ENCODE measurements at regions not wholly inside any gene's neighbourhood (a gene's known extent, or its start where the extent isn't known, plus 50 kb on each side); places are given as distances from the start of the nearest gene placed in this dataset.

DNA sequence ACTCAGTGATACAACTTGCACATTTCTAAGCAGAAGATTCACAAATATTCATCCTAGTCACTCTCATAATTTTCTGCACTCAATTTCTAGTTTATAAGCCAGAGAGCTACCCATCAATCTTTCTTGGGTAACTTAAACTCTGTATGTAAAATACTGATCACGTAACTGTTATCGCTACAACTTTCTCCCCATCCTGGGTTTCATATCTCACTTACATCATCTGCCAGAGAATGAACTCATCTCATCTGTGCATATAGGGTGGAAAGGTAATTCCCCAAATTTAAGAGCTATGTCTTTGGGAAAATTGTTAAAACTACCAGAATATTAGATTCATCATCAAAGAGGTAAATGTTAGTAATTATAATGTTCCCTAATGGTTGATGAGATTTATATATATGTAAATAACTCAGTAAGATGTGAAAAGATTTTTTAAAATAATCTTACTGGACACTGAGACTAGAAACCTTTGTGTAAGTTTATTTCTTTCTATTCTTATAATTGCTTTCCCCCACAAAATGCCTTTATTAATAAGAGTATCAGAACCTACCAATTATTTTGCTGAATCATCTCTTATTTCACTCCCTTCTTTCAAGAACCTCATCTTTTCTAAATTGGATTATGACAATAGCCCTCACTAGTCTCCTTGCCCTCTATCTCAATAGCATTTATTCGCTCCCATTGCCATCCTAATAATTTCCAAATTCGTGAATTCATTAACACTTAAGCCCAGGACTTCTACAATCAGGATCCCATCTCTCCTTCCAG is 729.0 kb downstream of the EPHA4 start:
- Histone ChIP-seq H4K5ac (ENCODE audit: insufficient read length, low read depth, low read length) (no peak overlapping the region), H3K4ac (ENCODE audit: low read depth, low read length) (no peak overlapping the region), H2BK5ac (ENCODE audit: insufficient read length, low read length) (no peak overlapping the region), H3K27ac (ENCODE audit: insufficient read length, low read depth, low read length) (no peak overlapping the region), H3K4me2 (ENCODE audit: insufficient read depth, insufficient read length, low read length) (no peak overlapping the region), H2AK5ac (ENCODE audit: insufficient read length, low read length) (no peak overlapping the region), H3K56ac (ENCODE audit: insufficient read length, low read depth, low read length) (no peak overlapping the region), H2BK20ac (ENCODE audit: low read depth, low read length, poor library complexity, severe bottlenecking) (no peak overlapping the region), H3K18ac (ENCODE audit: insufficient read length, low read depth, low read length) (no peak overlapping the region), H3K79me2 (ENCODE audit: insufficient read depth, low read length) (no peaks in the 10 kb centered on the region), H3K23ac (ENCODE audit: insufficient read length, low read depth, low read length) (no peak overlapping the region), H3K9me3 (ENCODE audit: control insufficient read depth, low read depth, low read length) (no peaks in the 10 kb centered on the region), H3K4me1 (ENCODE audit: insufficient read depth, low read length) (no peaks in the 10 kb centered on the region), H4K8ac (replicated peaks; ENCODE audit: insufficient read length, low read depth, low read length) (no peak overlapping the region), H2AFZ (ENCODE audit: low read length) (no peak overlapping the region), H3K9ac (ENCODE audit: extremely low read depth, insufficient read length, low read length) (no peak overlapping the region), H3K14ac (ENCODE audit: insufficient read depth, low read length) (no peak overlapping the region), H3T11ph (ENCODE audit: low read length) (no peak overlapping the region), H4K20me1 (ENCODE audit: control insufficient read depth, insufficient read depth, insufficient read length) (no peaks in the 10 kb centered on the region), H4K91ac (ENCODE audit: insufficient read length, low read depth, low read length) (no peak overlapping the region), H3K23me2 (ENCODE audit: insufficient read length, low read depth, low read length, poor library complexity, severe bottlenecking) (no peaks in the 10 kb centered on the region), H2BK12ac (ENCODE audit: insufficient read length, low read depth, low read length) (no peak overlapping the region), H2BK120ac (ENCODE audit: low read depth, low read length, poor library complexity, severe bottlenecking) (no peak overlapping the region), H2BK15ac (ENCODE audit: low read depth, low read length) (no peak overlapping the region), H3K79me1 (ENCODE audit: insufficient read depth, low read depth, low read length, poor library complexity, severe bottlenecking) (no peaks in the 10 kb centered on the region), H3K27me3 (ENCODE audit: insufficient read depth, low read length) (no peaks in the 10 kb centered on the region)
- Mint-ChIP-seq H3K27ac (no peak overlapping the region), H3K9me3 (peaks cover 0 to under 1% of the 10 kb centered on the region in 2 experiments; a peak in 1 of 5 replicates), H3K36me3 (ENCODE audit: insufficient read depth in 1 of 3, low read depth in 3 of 3) (peaks cover 0 to 2% (median 0%) of the 10 kb centered on the region in 3 experiments; a peak in 1 of 7 replicates), H3K4me1 (peaks cover 0 to 3% of the 10 kb centered on the region in 2 experiments; a peak in 1 of 4 replicates), H3K27me3 (ENCODE audit: low read depth) (no peaks in the 10 kb centered on the region), H3K4me3 (no peak overlapping the region)
- WGBS (ENCODE audit: extremely low coverage, insufficient read length, low lambda C conversion rate), result no CpG with 5 or more reads among the region's 4 CpGs
- TF ChIP-seq, protein P1, sequence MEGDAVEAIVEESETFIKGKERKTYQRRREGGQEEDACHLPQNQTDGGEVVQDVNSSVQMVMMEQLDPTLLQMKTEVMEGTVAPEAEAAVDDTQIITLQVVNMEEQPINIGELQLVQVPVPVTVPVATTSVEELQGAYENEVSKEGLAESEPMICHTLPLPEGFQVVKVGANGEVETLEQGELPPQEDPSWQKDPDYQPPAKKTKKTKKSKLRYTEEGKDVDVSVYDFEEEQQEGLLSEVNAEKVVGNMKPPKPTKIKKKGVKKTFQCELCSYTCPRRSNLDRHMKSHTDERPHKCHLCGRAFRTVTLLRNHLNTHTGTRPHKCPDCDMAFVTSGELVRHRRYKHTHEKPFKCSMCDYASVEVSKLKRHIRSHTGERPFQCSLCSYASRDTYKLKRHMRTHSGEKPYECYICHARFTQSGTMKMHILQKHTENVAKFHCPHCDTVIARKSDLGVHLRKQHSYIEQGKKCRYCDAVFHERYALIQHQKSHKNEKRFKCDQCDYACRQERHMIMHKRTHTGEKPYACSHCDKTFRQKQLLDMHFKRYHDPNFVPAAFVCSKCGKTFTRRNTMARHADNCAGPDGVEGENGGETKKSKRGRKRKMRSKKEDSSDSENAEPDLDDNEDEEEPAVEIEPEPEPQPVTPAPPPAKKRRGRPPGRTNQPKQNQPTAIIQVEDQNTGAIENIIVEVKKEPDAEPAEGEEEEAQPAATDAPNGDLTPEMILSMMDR (conservative IDR thresholded peaks at IDR 0.05), result no peak
- no peak for DNase-seq
